ENCODE measurements at regions not wholly inside any gene's neighbourhood (a gene's known extent, or its start where the extent isn't known, plus 50 kb on each side); places are given as distances from the start of the nearest gene placed in this dataset.

- no peak overlapping the region for H3K4me2 ChIP-seq (ENCODE audit: low read length, poor library complexity, severe bottlenecking)
- H3K18ac ChIP-seq (ENCODE audit: low read depth in 1 of 2, low read length in 2 of 2) = no peak overlapping the region
- H2AK5ac ChIP-seq (ENCODE audit: low read length, severe bottlenecking) = no peak overlapping the region
- H4K8ac ChIP-seq (ENCODE audit: low read length) = no peak overlapping the region
- H3K36me3 ChIP-seq (ENCODE audit: control insufficient read depth in 1 of 2, insufficient read depth in 2 of 2, low read depth in 1 of 2, low read length in 2 of 2) = no peaks in the 10 kb centered on the region
- H3K4ac ChIP-seq (ENCODE audit: low read depth in 1 of 2, low read length in 2 of 2) = no peak overlapping the region
- no peak overlapping the region for H3K14ac ChIP-seq (ENCODE audit: low read length in 2 of 2)
- H2BK120ac ChIP-seq (ENCODE audit: low read depth, low read length) = no peak overlapping the region
- no peaks in the 10 kb centered on the region for H3K79me1 ChIP-seq (replicated peaks; ENCODE audit: low read length, poor library complexity, severe bottlenecking)
- H3K9ac ChIP-seq (ENCODE audit: low read length) = no peak overlapping the region
- no peak overlapping the region for H2AFZ ChIP-seq (ENCODE audit: low read depth, low read length)
- no peak overlapping the region for H2BK5ac ChIP-seq (ENCODE audit: low read depth, low read length, poor library complexity, severe bottlenecking)
- DNase-seq = no peak
- no peaks in the 10 kb centered on the region for H3K4me1 ChIP-seq (ENCODE audit: control insufficient read depth, insufficient read depth, low read depth, low read length)
- WGBS = 81% methylated on average over 3 of the region's 5 CpGs
- no peaks in the 10 kb centered on the region for H3K27me3 ChIP-seq (ENCODE audit: control insufficient read depth in 1 of 2, insufficient read depth in 1 of 2, low read length in 2 of 2)
- no peak overlapping the region for H4K91ac ChIP-seq (ENCODE audit: low read length)
- H3K23ac ChIP-seq (ENCODE audit: low read length in 2 of 2) = no peak overlapping the region
- H3K27ac ChIP-seq (ENCODE audit: low read length, poor library complexity, severe bottlenecking) = no peak overlapping the region
- peaks cover 21% of the 10 kb centered on the region for H3K9me3 ChIP-seq (ENCODE audit: control insufficient read depth, low read length)
- no peak overlapping the region for H3K4me3 ChIP-seq (ENCODE audit: insufficient read depth in 1 of 2, low read depth in 1 of 2, low read length in 2 of 2)
- no peak overlapping the region for H2BK12ac ChIP-seq (ENCODE audit: low read length in 2 of 2)
- H2BK15ac ChIP-seq (ENCODE audit: low read depth, poor library complexity, severe bottlenecking) = no peak overlapping the region
These were observed 256.7 kb downstream of the ANAPC1 start for GRCh38 chr2:111627256-111627655.

- peaks cover 21% of the 10 kb centered on the region for H3K9me3 ChIP-seq (ENCODE audit: control insufficient read depth, low read length)
- H3K4ac ChIP-seq (ENCODE audit: low read depth in 1 of 2, low read length in 2 of 2) = no peak overlapping the region
- no peak overlapping the region for H2AFZ ChIP-seq (ENCODE audit: low read depth, low read length)
- no peak overlapping the region for H3K9ac ChIP-seq (ENCODE audit: low read length)
- H3K4me1 ChIP-seq (ENCODE audit: control insufficient read depth, insufficient read depth, low read depth, low read length) = peaks cover 4% of the 10 kb centered on the region
- H4K8ac ChIP-seq (ENCODE audit: low read length) = no peak overlapping the region
- H3K14ac ChIP-seq (ENCODE audit: low read length in 2 of 2) = no peak overlapping the region
- no peak overlapping the region for H2BK15ac ChIP-seq (ENCODE audit: low read depth, poor library complexity, severe bottlenecking)
- no peaks in the 10 kb centered on the region for H3K36me3 ChIP-seq (ENCODE audit: control insufficient read depth in 1 of 2, insufficient read depth in 2 of 2, low read depth in 1 of 2, low read length in 2 of 2)
- no peak overlapping the region for H2BK5ac ChIP-seq (ENCODE audit: low read depth, low read length, poor library complexity, severe bottlenecking)
- WGBS = no CpG with 5 or more reads among the region's 1 CpG
- H2AK5ac ChIP-seq (ENCODE audit: low read length, severe bottlenecking) = no peak overlapping the region
- DNase-seq = no peak
- H2BK12ac ChIP-seq (ENCODE audit: low read length in 2 of 2) = no peak overlapping the region
- H3K79me1 ChIP-seq (replicated peaks; ENCODE audit: low read length, poor library complexity, severe bottlenecking) = no peaks in the 10 kb centered on the region
- H3K27me3 ChIP-seq (ENCODE audit: control insufficient read depth in 1 of 2, insufficient read depth in 1 of 2, low read length in 2 of 2) = no peaks in the 10 kb centered on the region
- H4K91ac ChIP-seq (ENCODE audit: low read length) = no peak overlapping the region
- H2BK120ac ChIP-seq (ENCODE audit: low read depth, low read length) = no peak overlapping the region
- H3K27ac ChIP-seq (ENCODE audit: low read length, poor library complexity, severe bottlenecking) = no peak overlapping the region
- H3K23ac ChIP-seq (ENCODE audit: low read length in 2 of 2) = no peak overlapping the region
- no peak overlapping the region for H3K4me3 ChIP-seq (ENCODE audit: insufficient read depth in 1 of 2, low read depth in 1 of 2, low read length in 2 of 2)
- no peak overlapping the region for H3K4me2 ChIP-seq (ENCODE audit: low read length, poor library complexity, severe bottlenecking)
- no peak overlapping the region for H3K18ac ChIP-seq (ENCODE audit: low read depth in 1 of 2, low read length in 2 of 2)
These were observed 255.8 kb downstream of the ANAPC1 start for GRCh38 chr2:111628221-111628620.

GRCh38 chr2:111629983-111630382 lies 254.0 kb downstream of the ANAPC1 start:
- Histone ChIP-seq H3K27me3 (ENCODE audit: control insufficient read depth in 1 of 2, insufficient read depth in 1 of 2, low read length in 2 of 2) (no peaks in the 10 kb centered on the region), H2AK5ac (ENCODE audit: low read length, severe bottlenecking) (no peak overlapping the region), H2BK120ac (ENCODE audit: low read depth, low read length) (no peak overlapping the region), H2BK15ac (ENCODE audit: low read depth, poor library complexity, severe bottlenecking) (no peak overlapping the region), H3K79me1 (replicated peaks; ENCODE audit: low read length, poor library complexity, severe bottlenecking) (no peaks in the 10 kb centered on the region), H3K14ac (ENCODE audit: low read length in 2 of 2) (no peak overlapping the region), H3K9me3 (ENCODE audit: control insufficient read depth, low read length) (peaks cover 21% of the 10 kb centered on the region), H3K36me3 (ENCODE audit: control insufficient read depth in 1 of 2, insufficient read depth in 2 of 2, low read depth in 1 of 2, low read length in 2 of 2) (no peaks in the 10 kb centered on the region), H2BK5ac (ENCODE audit: low read depth, low read length, poor library complexity, severe bottlenecking) (no peak overlapping the region), H3K27ac (ENCODE audit: low read length, poor library complexity, severe bottlenecking) (no peak overlapping the region), H2BK12ac (ENCODE audit: low read length in 2 of 2) (no peak overlapping the region), H3K23ac (ENCODE audit: low read length in 2 of 2) (no peak overlapping the region), H4K91ac (ENCODE audit: low read length) (no peak overlapping the region), H2AFZ (ENCODE audit: low read depth, low read length) (no peak overlapping the region), H3K4me2 (ENCODE audit: low read length, poor library complexity, severe bottlenecking) (no peak overlapping the region), H3K9ac (ENCODE audit: low read length) (no peak overlapping the region), H3K18ac (ENCODE audit: low read depth in 1 of 2, low read length in 2 of 2) (no peak overlapping the region), H3K4ac (ENCODE audit: low read depth in 1 of 2, low read length in 2 of 2) (no peak overlapping the region), H4K8ac (ENCODE audit: low read length) (no peak overlapping the region), H3K4me1 (ENCODE audit: control insufficient read depth, insufficient read depth, low read depth, low read length) (peaks cover 5% of the 10 kb centered on the region), H3K4me3 (ENCODE audit: insufficient read depth in 1 of 2, low read depth in 1 of 2, low read length in 2 of 2) (no peak overlapping the region)
- no peak for DNase-seq
- 100% methylated on average over 1 of the region's 2 CpGs for WGBS

GRCh38 chr2:111632661-111633060 lies 251.3 kb downstream of the ANAPC1 start:
- H2BK5ac ChIP-seq (ENCODE audit: low read depth, low read length, poor library complexity, severe bottlenecking) = no peak overlapping the region
- no peak overlapping the region for H2BK120ac ChIP-seq (ENCODE audit: low read depth, low read length)
- H2BK15ac ChIP-seq (ENCODE audit: low read depth, poor library complexity, severe bottlenecking) = no peak overlapping the region
- H3K9ac ChIP-seq (ENCODE audit: low read length) = no peak overlapping the region
- H3K79me1 ChIP-seq (replicated peaks; ENCODE audit: low read length, poor library complexity, severe bottlenecking) = no peaks in the 10 kb centered on the region
- no peaks in the 10 kb centered on the region for H3K36me3 ChIP-seq (ENCODE audit: control insufficient read depth in 1 of 2, insufficient read depth in 2 of 2, low read depth in 1 of 2, low read length in 2 of 2)
- H3K9me3 ChIP-seq (ENCODE audit: control insufficient read depth, low read length) = peaks cover 21% of the 10 kb centered on the region
- peaks cover 6% of the 10 kb centered on the region for H3K4me1 ChIP-seq (ENCODE audit: control insufficient read depth, insufficient read depth, low read depth, low read length)
- H3K18ac ChIP-seq (ENCODE audit: low read depth in 1 of 2, low read length in 2 of 2) = peak overlapping the region in 1 of 2 experiments; percentile 23
- no peak overlapping the region for H3K27ac ChIP-seq (ENCODE audit: low read length, poor library complexity, severe bottlenecking)
- H3K14ac ChIP-seq (ENCODE audit: low read length in 2 of 2) = peak overlapping the region in 1 of 2 experiments; percentile 36
- H2AK5ac ChIP-seq (ENCODE audit: low read length, severe bottlenecking) = no peak overlapping the region
- H3K4ac ChIP-seq (ENCODE audit: low read depth in 1 of 2, low read length in 2 of 2) = peak overlapping the region in 1 of 2 experiments; percentile 67
- no peak overlapping the region for H3K4me2 ChIP-seq (ENCODE audit: low read length, poor library complexity, severe bottlenecking)
- H2AFZ ChIP-seq (ENCODE audit: low read depth, low read length) = no peak overlapping the region
- H4K8ac ChIP-seq (ENCODE audit: low read length) = no peak overlapping the region
- WGBS = 63% methylated on average over 3 of the region's 4 CpGs
- H4K91ac ChIP-seq (ENCODE audit: low read length) = no peak overlapping the region
- peak; percentile 85 for DNase-seq
- no peak overlapping the region for H3K4me3 ChIP-seq (ENCODE audit: insufficient read depth in 1 of 2, low read depth in 1 of 2, low read length in 2 of 2)
- H3K23ac ChIP-seq (ENCODE audit: low read length in 2 of 2) = peak overlapping the region in 1 of 2 experiments; percentile 23
- peak overlapping the region in 1 of 2 experiments; percentile 83 for H2BK12ac ChIP-seq (ENCODE audit: low read length in 2 of 2)
- no peaks in the 10 kb centered on the region for H3K27me3 ChIP-seq (ENCODE audit: control insufficient read depth in 1 of 2, insufficient read depth in 1 of 2, low read length in 2 of 2)

Data from mesenchymal stem cell (in vitro differentiated cells and primary cell).